Renal cortical epithelial cell (primary cell): ENCODE measurements at regions not wholly inside any gene's neighbourhood (a gene's known extent, or its start where the extent isn't known, plus 50 kb on each side); places are given as distances from the start of the nearest gene placed in this dataset.
A peak's percentile ranks its signal among the peaks of the same experiment; 100 is the strongest.

Source experiments
- DNase-seq: peaks from one replicate; pipeline ENCODE4 v3.0.0-alpha.2; 2011; ENCODE audit warnings: low read depth

DNA sequence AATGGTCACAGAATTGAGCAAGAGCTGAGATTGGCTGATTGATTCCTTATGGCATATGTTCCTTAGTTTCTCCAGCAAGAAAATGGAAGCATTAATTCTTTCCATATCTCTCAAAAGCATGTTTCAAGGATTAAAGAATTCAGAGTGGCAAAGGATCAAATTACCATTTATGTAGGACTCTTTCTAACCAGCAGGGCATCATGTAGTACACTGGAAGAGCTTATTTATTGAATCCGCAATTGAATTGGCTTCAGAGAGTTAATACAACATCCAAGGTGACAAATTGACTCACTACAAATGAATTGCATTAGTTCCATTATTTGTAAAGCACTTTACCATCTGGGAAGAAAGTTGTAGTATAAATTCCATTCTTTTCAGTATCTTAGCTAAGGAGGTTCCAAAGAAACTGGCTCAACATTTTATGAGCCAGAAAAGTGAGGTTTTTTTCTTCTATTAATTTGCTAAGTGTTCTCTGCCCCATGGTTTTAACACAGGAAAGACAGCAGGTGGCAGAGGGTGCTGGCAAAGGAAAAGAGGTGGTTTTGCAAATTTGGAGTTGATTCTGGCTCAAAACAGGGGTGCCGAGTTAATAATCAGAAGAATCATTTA lies 409.9 kb downstream of the MTX2 start:
- DNase-seq, result peak; percentile 13

DNA sequence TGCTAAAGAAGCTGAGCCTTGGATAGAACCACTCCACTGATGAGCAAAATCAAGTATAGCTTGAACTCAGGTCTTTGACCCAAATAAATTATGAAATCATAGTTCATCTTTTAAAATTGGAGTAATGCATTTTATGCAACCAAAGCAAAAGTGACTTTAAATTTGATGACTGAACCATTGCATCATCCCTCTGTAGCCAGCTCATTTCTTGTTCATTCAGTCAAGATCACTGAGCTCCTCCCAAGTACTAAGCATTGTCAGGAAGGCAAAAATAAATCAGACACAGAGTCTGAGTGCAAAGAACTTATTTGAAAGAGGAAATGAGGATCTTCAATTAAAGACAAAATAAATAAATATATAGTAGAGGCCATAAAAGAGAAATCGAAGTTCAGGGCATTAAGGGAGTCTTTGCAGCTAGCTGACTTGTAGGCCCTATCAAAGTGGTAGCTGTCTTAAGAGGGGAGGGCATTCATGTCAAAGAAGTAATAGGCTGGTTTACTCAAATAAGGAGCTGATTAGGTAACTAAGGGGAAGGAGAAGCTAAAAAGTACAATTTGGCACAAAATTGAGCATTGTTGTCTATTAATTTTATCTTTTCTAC lies 411.8 kb downstream of the MTX2 start:
- peak; percentile 13 for DNase-seq

DNA sequence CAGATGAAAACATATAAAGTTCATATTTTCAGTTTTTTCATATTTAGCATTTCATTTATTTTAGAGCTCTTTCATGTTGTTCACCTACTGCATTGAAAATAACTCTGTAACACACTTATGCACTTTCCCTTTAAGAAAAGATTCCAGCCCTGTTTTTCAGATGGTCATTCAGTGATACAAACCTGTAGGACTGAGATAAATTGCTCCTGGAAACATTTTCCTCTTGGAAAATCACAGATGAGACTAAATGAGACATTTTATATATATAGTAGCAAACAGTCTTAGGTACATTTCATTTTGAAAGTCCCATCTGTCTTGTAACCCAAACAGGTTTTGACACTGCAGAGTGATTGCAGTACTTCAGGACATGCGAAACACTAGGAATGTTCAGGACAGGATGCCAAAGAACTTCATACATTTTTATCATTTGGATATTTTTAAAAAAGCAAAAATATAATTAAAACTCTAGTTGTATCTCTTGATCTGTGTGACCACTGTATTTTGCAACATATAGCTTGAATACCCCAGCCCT lies 412.4 kb downstream of the MTX2 start:
- DNase-seq, result no peak

DNA sequence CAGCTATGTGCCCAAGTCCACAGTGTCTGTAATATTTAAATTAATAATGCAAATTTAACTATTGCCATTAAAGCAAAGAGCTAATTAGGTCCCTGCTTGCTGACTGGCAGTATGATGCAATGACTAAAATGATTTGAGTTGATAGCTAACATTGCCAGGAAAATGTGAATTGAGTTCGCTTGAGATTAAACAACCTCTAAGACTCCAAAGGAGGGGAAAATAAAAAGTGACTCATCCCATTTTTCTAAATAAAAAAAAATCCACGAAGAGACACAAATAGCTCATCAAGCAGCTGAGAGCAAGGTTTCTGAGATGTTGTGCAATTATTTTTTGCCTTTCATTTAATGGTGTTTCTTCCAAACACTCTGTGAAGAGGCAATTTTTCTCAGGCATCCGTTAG lies 413.0 kb downstream of the MTX2 start:
- DNase-seq, result no peak

DNA sequence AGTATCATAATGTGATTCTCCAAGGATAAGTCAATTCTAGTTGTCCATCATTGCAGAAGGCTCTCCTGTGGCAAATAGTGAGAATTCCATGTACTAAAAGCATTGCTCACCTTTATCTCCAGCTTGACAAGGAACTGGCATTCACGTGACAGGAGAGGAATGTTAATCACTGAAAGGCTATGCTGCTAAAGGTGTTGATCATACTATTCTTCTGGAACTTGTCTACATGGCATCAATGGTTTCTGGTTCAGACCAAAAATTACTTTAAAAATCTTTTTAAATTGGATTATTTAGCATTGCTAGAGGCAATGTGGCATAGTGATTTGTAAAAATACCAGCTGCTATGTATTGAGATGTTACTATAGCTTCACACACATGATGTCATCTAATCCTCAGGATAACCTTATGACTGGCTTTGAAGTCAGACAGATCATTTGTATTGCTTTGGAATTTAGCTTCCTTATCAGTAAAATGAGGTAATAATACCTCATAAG lies 414.4 kb downstream of the MTX2 start:
- DNase-seq, result no peak

DNA sequence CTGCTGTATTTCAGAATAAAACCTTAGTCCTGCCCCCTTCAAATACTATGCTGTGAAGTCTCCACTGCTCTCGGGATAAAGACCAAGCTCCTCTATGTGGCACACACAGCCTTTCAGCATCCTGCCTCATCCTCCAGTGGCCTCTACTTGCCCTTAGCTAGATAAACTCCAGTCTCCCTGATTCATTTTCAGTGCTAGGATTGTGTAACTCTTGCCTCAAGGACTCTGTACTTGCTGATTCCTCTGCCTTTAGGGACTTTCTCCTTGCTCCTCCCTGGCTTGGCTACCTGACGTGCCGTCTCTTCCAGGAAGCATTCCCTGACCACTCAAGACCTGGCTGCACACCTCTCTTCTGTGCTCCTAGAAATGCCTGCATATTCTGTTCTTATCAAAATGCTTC lies 416.7 kb downstream of the MTX2 start:
- DNase-seq, result peak; percentile 9

DNA sequence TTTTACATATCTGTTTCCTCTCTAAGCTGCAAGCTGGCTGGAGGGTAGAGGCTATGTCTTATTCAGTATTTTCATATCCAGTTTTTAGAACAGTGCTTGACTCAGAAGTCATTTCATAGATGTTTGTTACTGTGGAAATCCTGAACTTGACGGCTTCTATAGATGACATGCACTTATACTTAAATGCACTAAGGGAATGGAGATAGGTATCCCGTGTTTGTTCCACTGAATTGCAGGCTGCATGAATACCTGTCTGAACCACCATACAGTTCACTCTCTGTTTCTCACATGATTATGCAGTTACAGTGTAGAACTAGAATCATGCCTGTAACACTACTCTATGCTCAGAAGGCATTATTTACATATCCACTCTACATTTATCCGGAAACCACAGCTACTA lies 417.1 kb downstream of the MTX2 start:
- no peak for DNase-seq

DNA sequence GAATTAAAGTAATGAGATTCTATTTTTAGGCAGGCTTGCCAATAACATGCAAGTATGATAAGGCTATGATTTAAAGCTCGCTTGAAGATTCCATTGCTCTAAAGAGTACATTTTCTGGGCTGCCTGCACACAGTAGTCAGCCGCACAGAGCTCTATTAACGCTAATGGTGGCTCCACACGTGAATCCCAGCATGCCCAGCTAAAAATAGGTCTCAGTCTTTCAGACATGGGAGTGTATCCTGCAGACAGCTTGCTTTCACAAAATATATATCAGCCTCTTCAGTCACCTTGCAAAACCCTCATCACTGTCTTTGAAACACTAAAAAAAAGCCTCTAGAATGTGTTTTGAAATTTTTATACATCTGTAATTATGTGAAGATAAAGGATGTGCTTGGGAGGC lies 418.1 kb downstream of the MTX2 start:
- no peak for DNase-seq

DNA sequence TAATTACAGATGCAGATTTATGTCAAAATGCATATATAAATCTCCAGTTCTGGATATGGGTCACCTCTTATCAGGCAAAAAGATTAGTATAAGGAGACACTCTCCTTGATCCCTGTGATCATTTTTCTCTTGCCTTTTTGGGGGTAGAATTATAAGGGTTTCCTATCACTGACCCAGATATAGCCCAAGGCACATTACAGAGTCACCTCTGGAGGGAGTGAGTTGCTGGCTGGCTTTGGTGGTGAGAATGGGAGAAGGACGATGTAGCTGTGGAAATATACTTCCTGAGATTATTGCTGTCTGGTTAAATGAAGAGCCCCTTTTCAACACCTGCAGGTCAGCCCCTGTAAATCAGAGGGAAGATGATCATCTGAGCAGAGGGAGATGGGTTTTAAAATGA lies 418.7 kb downstream of the MTX2 start:
- no peak for DNase-seq

DNA sequence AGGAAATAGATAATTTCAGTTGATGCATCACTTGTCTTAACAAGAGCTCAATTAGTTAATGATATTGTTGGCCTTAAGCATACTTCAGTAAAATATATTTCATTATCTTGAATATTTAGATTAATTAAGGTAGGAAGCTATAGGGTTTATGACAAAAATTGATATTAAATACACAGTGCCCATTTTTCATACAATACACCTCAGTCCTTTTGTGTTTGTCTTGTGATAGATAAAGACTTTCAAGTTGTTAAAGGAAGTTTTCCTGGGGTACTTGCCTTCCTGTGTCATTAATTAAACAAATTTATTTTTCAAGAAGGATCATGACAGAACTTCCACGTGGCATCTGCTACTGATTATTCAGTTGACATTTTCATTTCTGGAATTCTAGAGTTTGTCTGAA lies 420.5 kb downstream of the MTX2 start:
- DNase-seq, result no peak

DNA sequence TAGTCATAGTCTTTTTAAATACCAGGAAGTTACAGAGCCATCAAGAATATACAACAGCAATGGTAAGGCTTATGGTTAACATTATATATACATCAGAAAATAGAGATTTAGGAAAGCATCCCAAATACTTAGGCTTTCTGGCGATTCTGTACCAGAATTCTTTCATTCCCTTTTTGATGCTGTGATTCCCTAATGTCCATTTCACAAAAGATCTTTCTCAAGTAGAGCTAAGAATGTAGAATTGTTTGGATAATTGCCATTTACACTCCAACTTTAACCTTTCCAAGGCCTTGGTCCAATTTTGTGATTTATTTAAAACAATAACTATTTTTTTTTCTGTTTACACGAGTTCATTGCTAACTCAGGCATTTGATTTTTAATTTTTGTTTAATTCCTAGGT lies 422.2 kb downstream of the MTX2 start:
- DNase-seq, result no peak

DNA sequence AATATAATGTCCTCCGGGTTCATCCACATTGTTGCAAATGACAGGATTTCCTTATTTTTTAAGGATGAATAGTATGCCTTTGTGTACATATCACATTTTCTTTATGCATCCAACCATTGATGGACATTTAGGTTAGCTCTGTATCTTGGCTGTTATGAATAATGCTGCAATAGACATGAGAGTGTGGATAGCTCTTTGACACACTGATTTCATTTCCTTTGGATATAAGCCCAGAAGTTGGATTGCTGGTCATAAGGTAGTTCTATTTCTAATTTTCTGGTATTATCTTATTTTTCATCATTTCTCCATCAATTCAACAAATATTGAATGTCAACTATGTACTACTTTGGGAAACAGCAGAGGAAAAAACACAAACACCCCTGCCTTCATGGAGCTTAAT lies 423.3 kb downstream of the MTX2 start:
- DNase-seq, result no peak

DNA sequence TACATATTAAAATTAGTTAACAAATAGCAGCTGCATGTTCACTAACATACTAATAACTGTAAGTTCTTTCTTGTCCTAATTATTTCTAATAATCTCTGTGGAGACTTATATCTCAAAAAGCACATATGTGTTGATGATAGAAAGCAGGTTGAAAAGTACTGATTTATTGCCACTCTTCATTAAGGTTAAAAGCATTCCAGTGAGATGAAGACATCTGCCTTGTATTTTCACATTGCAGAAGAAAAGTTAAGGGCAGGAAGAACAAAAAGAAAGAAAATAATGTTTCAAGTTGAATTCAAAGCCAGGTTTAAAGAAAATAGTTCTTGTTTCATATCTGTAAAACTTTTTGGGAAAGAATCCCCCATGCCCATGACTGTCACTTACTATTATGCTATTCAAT lies 429.9 kb downstream of the MTX2 start:
- DNase-seq, result no peak

DNA sequence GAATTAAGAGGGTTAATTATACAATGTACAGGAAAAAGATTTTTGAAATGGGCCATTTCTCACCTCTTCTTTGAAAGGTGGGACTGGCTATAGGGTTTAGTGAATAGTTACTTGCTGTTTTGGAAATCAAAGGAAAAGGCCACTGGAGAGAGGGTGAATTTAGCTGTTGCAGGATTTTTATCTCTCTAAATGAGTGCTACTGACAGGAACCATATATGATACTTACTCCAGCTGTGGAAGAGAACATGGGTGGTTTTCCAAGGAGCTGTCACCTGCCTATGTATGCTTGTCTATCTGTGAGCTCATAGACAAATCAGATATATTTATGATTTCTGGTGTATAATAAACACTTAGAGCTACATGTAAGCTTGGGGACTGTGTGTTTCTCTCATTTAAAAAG lies 430.4 kb downstream of the MTX2 start:
- DNase-seq, result no peak

DNA sequence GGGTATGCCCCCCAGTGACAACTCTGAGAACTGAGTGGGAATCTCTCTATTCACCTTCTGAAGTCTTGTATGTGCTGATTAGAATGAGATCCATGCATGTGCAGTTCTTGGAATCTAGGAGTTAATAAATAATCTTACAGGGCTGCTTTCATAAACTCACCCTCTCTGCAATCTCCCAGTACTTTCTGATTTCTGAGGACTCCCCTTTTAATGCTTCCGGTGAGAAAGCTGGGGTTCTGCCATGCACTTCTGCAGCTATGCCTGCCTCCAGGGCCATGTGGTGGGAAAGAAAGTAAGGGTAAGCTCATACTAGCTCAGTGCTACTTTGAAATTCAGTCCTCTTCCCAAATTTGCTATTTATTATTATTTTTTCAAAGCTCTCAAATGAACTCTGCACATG lies 432.9 kb downstream of the MTX2 start:
- peak; percentile 63 for DNase-seq

DNA sequence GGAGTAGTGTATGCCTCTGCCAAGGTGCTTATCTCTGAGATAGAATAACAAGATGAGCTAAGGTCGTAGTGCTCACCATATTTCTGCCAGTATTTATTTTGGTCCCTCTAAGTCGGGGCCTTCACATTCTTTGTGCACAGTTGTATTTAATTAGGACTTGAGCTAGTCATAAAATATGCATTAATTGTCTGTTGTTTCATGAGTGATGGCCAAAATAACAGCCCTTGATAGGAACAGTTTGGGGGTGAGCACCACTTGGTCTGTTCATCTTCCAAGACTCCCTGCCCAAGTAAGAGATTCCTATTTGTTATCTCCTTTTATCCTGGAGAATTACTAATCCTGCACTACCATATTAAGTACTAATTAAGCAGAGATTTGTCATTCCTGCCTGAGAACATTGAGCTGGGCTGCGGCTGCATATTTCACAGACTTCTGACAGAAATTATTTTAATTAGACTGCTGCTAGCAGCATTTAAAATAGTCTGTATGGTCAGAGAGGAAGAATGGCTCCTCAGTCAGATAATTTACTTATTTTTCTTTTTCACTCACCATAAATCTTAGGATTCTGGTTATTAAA lies 435.1 kb downstream of the MTX2 start:
- DNase-seq, result no peak

DNA sequence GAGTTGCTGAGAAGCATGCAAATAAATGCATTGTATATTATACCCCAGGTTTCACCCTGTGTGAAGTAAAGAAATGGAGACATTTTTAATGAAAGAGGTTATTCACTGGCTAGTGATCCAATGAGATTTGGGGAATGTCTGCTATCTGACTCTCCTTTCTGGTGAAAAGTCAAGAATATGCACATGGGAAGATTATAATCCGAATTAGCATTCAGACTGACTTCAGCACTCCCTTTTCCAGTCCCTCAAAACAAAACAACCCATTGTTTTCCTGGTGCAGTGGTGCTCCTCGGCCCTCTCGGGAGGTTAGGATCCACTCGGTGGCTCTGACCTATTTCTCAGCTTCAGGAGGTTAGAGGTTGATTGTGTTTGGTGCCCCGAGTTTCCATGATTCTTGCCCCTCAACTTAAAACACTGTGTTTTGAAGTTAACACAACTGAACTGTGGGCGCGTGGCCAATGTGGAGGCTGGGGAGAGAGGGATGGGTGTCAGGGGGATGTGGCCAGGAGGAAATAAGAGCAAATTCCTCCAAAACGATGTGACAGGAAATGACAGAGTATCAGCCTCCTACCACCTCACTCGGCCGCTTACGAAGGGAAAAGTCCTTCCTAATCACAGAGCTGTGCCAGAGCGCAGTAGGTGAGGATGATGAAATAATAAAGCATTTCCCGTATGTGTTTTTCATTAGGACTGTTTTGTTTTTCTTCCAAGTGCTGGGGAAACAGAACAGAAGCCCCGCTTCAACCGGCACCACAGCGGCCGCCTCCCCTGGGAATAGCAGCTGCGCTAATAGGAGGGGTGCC lies 440.1 kb downstream of the MTX2 start:
- no peak for DNase-seq

DNA sequence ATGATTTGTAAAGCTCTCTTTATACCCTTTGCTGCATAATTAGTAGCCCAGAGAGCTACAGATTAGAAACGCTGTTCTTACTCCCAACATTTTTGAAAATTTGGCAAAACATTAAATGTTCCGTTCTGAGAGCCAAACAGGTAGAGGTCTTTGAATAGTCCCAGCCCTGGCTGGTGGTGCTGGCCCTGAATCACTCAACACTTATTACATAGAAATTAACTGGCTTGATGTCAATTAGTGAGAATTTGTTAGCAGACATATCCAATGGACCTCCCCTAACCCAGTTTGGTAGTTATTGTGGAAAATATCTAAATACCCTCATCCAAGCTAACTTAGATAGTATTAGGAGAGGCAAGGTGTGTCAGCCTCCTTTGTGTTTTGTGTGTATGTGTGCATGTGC lies 440.7 kb downstream of the MTX2 start:
- no peak for DNase-seq

DNA sequence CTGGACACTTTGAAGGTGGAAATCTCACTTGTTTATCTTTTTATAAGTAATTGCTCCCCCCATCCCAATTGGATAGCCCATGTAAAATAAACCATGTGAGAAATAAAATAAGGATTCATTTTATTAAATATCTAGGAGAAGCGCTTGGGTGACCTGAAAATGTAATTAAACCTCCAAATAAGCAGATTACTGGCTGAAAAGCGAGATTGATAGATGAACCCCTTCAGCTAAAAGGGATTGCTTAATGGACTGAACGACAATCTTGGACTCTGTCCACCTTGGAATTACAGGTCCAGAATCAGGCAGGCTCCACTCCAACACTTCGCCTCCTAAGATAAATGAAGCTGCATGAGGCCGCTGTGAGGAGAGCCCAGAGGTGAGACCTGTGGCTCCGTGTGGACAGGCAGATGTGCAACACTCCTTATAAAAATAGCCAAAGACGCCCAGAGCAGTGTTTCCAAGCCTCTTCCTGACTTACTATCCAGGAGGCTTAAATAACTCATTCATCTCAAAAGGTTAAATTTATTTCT lies 441.5 kb downstream of the MTX2 start:
- DNase-seq, result no peak

DNA sequence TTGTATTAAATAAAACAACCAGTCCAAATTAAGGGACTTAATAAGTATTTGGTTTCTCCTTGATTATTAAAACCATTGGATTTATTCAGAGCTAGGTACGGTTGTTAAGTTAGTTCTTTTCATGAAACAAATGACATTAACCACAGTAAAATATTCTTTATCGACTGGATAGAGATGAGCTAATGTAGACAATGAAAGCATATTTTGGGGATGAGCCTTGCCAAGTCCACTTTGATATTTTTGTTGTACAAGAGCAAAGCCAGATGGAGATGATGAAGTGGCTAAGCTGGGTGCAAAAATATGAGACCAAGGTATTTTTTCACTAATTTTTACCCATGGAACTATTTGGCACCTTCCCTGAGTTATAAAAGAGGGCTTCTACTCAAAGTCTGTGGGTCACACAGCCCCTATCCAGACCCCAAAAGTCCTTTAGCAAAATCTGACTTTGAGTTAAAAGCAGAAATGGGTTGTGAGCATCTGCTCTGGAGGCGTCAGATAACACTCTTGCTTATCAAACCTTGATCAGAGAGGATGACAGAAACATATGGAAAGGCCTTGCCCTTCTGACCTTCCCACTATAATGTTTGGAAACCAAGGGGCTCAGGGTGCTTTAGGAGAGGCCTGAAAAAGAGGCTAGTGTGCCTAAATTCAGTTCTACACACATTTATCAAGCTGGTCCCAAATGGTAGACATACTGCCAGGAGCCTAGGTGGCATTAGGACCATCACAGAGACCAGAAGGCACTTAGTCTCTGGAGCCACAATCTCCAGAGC lies 456.8 kb downstream of the MTX2 start:
- no peak for DNase-seq

DNA sequence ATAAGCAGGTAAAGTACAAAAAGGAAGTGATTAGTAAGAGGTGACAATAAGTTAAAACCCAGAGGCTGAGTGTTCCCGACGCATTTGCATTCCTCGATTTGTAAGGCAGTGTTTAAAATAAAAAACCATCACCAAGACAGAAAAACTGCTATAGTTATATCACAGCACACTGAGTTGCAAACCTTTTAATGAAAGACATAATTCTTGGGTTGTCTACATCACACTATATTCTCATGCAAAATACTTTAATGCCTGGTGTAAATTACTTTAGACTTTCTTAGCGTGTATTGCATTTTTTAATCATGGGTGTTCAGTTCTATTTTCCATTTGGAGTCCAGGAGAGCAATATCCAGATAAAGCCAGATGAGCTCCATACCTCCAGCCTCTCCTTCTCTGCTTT lies 458.5 kb downstream of the MTX2 start:
- no peak for DNase-seq
